ENCODE measurements at regions not wholly inside any gene's neighbourhood (a gene's known extent, or its start where the extent isn't known, plus 50 kb on each side); places are given as distances from the start of the nearest gene placed in this dataset.

DNA sequence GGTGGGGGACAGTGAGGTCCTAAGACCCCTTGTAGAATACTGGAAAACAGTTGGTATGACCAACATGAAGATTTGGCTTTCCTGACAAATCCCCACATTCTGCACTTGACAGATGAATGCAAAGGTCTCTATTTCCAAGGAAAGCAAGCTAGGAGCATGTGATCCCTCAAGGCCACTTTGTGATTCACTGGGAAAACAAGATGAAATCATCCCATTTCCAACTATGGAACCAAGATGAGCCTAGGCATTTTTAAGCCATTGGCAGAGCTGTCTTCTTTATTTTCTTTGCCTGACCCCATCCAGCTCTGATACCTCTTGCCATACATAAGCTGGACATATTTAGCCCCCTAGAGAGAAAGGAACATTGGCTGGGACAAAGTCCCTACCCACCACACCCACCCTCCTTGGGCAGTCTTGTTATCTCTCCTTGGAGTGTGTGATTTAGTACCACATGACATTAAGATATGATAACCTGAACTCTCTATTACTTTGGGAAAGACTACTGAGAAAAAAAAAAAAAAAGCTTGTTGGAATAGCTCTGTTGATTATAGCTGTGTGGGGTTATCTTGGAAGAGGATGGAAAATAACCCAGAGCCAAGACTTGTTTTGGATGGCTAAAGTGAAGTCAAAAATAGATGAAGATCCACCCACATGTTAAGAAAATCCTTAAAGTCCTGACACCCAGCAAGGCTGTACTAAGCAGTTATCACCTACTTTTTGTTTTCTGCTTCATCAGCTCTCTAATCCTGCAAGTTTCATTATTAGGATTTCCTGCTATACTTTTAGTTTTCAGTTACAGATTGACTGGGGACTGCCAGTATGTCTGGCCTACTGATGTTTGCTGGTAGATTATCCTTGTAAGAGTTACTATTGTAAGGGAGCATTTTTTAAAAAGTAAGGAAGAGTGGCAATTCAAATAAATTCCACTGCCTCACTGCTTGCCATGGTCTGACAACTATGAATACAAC is 90.1 kb upstream of the PREP start:
- Histone ChIP-seq H3K27ac (ENCODE audit: low read length) (no peak overlapping the region), H3K4me1 (ENCODE audit: control insufficient read depth, insufficient read depth, low read length) (no peaks in the 10 kb centered on the region), H3K27me3 (ENCODE audit: control insufficient read depth, insufficient read depth, low read length) (no peaks in the 10 kb centered on the region), H3K9me3 (ENCODE audit: control insufficient read depth, insufficient read depth, low read length) (no peaks in the 10 kb centered on the region), H3K36me3 (ENCODE audit: control insufficient read depth, insufficient read depth, low read length) (no peaks in the 10 kb centered on the region), H3K4me3 (ENCODE audit: low read length) (no peak overlapping the region)
- Mint-ChIP-seq H3K4me3 (no peak overlapping the region), H3K27ac (no peak overlapping the region), H3K36me3 (no peaks in the 10 kb centered on the region), H3K9me3 (no peaks in the 10 kb centered on the region), H3K27me3 (ENCODE audit: low read depth in 2 of 2) (no peaks in the 10 kb centered on the region), H3K4me1 (peaks cover 0 to 10% of the 10 kb centered on the region in 2 donors)
- DNase-seq (no peak), ATAC-seq (no peak)
- intact Hi-C loops (cut with micrococcal nuclease): no loop called here
- TF ChIP-seq, protein P1, sequence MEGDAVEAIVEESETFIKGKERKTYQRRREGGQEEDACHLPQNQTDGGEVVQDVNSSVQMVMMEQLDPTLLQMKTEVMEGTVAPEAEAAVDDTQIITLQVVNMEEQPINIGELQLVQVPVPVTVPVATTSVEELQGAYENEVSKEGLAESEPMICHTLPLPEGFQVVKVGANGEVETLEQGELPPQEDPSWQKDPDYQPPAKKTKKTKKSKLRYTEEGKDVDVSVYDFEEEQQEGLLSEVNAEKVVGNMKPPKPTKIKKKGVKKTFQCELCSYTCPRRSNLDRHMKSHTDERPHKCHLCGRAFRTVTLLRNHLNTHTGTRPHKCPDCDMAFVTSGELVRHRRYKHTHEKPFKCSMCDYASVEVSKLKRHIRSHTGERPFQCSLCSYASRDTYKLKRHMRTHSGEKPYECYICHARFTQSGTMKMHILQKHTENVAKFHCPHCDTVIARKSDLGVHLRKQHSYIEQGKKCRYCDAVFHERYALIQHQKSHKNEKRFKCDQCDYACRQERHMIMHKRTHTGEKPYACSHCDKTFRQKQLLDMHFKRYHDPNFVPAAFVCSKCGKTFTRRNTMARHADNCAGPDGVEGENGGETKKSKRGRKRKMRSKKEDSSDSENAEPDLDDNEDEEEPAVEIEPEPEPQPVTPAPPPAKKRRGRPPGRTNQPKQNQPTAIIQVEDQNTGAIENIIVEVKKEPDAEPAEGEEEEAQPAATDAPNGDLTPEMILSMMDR (IDR thresholded peaks at IDR 0.05): no peak

DNA sequence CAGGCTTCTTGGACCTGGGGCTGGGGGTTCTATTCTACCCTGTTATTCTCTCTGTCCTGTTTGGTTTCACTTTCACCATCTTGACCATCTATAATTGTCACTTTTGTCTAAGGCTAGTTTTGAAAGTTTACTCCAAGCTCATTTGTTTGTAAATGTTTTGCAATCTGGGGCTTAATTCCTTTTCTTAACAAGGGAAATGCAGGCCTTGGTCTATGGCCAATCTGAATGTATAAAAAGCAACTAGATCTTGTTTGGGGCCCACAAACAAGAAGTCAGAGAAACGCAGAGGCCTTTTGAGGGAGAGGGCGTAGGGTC is 86.3 kb upstream of the PREP start:
- H3K27ac ChIP-seq (ENCODE audit: low read length): no peak overlapping the region
- WGBS (ENCODE audit: insufficient coverage): 71% methylated on average over 1 of the region's 2 CpGs
- no peaks in the 10 kb centered on the region for H3K9me3 ChIP-seq (ENCODE audit: control insufficient read depth, insufficient read depth, low read length)
- Mint-ChIP-seq H3K4me3 (no peak overlapping the region), H3K27ac (peak overlapping the region in 1 of 2 donors; percentile 43), H3K27me3 (ENCODE audit: low read depth in 2 of 2) (no peaks in the 10 kb centered on the region), H3K9me3 (no peaks in the 10 kb centered on the region), H3K4me1 (peaks cover 7 to 17% of the 10 kb centered on the region in 2 donors), H3K36me3 (no peaks in the 10 kb centered on the region)
- no peak for ATAC-seq
- H3K36me3 ChIP-seq (ENCODE audit: control insufficient read depth, insufficient read depth, low read length): no peaks in the 10 kb centered on the region
- intact Hi-C loops (cut with micrococcal nuclease): no loop called here
- TF ChIP-seq, protein P1 (IDR thresholded peaks at IDR 0.05): no peak
- no peak overlapping the region for H3K4me3 ChIP-seq (ENCODE audit: low read length)
- no peak for DNase-seq
- no peaks in the 10 kb centered on the region for H3K4me1 ChIP-seq (ENCODE audit: control insufficient read depth, insufficient read depth, low read length)
- no peaks in the 10 kb centered on the region for H3K27me3 ChIP-seq (ENCODE audit: control insufficient read depth, insufficient read depth, low read length)

DNA sequence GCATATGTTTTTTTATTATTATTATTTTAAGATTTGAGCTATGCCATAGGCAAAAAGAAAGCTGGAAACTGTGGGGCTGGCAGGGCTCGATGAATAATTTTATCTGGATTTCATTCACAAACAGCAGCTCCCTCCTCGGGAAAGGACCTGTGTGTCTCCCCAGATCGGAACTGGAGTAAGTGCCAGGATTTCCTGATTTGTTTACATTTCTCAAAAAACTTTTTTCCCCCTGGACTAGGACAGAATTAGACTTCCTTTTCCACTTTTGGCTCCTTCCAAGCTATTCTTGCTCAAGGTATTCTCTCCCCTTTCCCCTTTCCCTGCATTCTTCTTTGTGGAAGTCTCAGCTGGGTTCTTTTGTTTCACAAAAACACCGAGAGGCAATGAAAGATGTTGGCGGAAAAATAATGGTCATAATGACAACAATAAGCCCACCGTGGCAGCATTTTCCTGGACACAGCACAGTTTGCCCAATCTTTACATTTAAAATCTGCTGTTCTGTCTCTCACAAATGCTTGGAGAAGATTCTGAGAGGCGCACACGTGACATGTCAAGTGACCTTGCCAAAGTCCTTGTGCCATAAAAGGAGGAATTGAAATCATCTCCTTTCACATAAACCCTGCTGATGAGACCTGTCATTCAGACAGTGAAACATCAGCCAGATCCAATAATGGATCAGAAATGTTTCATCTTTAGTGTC is 85.8 kb upstream of the PREP start:
- WGBS (ENCODE audit: insufficient coverage): 87% methylated on average over 8 of the region's 8 CpGs
- H3K27me3 ChIP-seq (ENCODE audit: control insufficient read depth, insufficient read depth, low read length): no peaks in the 10 kb centered on the region
- Mint-ChIP-seq H3K27me3 (ENCODE audit: low read depth in 2 of 2) (no peaks in the 10 kb centered on the region), H3K27ac (peak overlapping the region in 1 of 2 donors; percentile 43), H3K4me3 (no peak overlapping the region), H3K4me1 (peaks cover 9 to 18% of the 10 kb centered on the region in 2 donors), H3K36me3 (no peaks in the 10 kb centered on the region), H3K9me3 (no peaks in the 10 kb centered on the region)
- no peak overlapping the region for H3K27ac ChIP-seq (ENCODE audit: low read length)
- DNase-seq (no peak), ATAC-seq (no peak)
- no peaks in the 10 kb centered on the region for H3K9me3 ChIP-seq (ENCODE audit: control insufficient read depth, insufficient read depth, low read length)
- TF ChIP-seq, protein P1 (IDR thresholded peaks at IDR 0.05): no peak
- intact Hi-C loops (cut with micrococcal nuclease): no loop called here
- H3K4me3 ChIP-seq (ENCODE audit: low read length): no peak overlapping the region
- H3K4me1 ChIP-seq (ENCODE audit: control insufficient read depth, insufficient read depth, low read length): no peaks in the 10 kb centered on the region
- no peaks in the 10 kb centered on the region for H3K36me3 ChIP-seq (ENCODE audit: control insufficient read depth, insufficient read depth, low read length)

Measured in natural killer cell (primary cell).